Esophagus squamous epithelium (tissue), 4 donors: ENCODE measurements at regions not wholly inside any gene's neighbourhood (a gene's known extent, or its start where the extent isn't known, plus 50 kb on each side); places are given as distances from the start of the nearest gene placed in this dataset.

Experiments
- POLR2A ChIP-seq, 4 donors: fragments of 450-650 bp; IDR thresholded peaks; one replicate each; pipeline ENCODE4 v1.6.1; 2017; ENCODE audit warnings: antibody characterized with exemption in 4 of 4, mild to moderate bottlenecking in 4 of 4, moderate library complexity in 3 of 4
- TF ChIP-seq, protein P1 (sequence below), 6 experiments: fragments of 450-650 bp in 4 of 6; fragments of 200-600 bp in 2 of 6; sonication (generic) in 2 of 6; IDR thresholded peaks; one replicate each; pipeline ENCODE4 v1.5.1; 2016 to 2019; ENCODE audit warnings: antibody characterized with exemption in 6 of 6, mild to moderate bottlenecking in 4 of 6, moderate library complexity in 4 of 6

DNA sequence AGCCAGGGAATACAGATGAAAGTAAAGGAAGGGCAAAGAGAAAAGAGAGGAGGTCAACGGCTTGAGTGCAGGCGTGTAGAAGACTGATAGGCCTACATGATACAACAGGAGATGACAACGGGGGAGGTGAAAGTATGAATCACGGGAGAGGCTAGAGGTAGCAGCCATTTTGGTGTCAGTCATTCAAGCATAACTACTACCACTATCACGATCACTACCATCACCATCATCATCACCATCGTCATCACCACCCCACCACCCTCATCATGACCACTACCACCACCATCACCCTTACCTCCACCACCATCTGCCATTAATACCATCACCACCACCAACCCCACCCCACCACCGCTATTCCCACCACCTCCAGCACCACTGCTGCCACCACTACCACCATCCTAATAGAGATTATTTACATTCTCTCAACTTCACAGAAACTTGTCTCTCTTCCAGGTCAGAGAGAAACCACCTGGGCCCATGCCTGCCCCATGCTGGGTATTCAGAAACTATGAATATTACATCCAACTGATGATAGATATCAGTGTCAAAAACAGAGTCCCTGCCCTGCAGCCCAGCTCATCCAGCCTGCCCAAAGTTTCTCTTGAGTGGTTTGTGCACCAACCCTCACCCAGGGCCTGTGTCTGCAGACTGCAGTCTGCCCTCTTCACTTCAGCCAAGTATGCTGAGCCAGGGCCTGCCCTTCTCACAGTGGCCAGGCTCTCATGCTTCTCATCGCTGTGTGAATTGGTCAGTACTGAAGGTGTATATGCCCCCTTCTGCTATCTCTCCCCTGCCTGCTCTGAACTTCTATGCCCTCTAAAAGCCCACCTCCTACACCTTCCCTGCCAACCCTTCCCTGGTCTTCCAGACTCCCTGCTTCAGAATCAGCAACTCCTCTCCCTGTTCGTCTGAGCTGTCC, 215.6 kb upstream of the TLE3 start:
- TF ChIP-seq POLR2A (IDR thresholded peaks at IDR 0.05): no peak
- TF ChIP-seq, protein P1, sequence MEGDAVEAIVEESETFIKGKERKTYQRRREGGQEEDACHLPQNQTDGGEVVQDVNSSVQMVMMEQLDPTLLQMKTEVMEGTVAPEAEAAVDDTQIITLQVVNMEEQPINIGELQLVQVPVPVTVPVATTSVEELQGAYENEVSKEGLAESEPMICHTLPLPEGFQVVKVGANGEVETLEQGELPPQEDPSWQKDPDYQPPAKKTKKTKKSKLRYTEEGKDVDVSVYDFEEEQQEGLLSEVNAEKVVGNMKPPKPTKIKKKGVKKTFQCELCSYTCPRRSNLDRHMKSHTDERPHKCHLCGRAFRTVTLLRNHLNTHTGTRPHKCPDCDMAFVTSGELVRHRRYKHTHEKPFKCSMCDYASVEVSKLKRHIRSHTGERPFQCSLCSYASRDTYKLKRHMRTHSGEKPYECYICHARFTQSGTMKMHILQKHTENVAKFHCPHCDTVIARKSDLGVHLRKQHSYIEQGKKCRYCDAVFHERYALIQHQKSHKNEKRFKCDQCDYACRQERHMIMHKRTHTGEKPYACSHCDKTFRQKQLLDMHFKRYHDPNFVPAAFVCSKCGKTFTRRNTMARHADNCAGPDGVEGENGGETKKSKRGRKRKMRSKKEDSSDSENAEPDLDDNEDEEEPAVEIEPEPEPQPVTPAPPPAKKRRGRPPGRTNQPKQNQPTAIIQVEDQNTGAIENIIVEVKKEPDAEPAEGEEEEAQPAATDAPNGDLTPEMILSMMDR (IDR thresholded peaks at IDR 0.05): no peak
